Testis (tissue), 2 donors: ENCODE measurements at regions not wholly inside any gene's neighbourhood (a gene's known extent, or its start where the extent isn't known, plus 50 kb on each side); places are given as distances from the start of the nearest gene placed in this dataset.

Experiments
- POLR2A ChIP-seq: fragments of 450-650 bp; IDR thresholded peaks from one replicate; pipeline ENCODE4 v1.6.1; 2017; ENCODE audit warnings: antibody characterized with exemption, mild to moderate bottlenecking, moderate library complexity
- TF ChIP-seq, protein P1 (sequence below), 3 experiments: fragments of 450-650 bp in 2 of 3; fragments of 200-600 bp in 1 of 3; sonication (generic) in 1 of 3; IDR thresholded peaks; one replicate each; pipeline ENCODE4 v1.5.1; 2016 to 2019; ENCODE audit warnings: antibody characterized with exemption in 3 of 3, mild to moderate bottlenecking in 2 of 3, moderate library complexity in 1 of 3

GRCh38 chr5:100421360-100421759, 113.8 kb upstream of the FAM174A start:
- TF ChIP-seq, protein P1, sequence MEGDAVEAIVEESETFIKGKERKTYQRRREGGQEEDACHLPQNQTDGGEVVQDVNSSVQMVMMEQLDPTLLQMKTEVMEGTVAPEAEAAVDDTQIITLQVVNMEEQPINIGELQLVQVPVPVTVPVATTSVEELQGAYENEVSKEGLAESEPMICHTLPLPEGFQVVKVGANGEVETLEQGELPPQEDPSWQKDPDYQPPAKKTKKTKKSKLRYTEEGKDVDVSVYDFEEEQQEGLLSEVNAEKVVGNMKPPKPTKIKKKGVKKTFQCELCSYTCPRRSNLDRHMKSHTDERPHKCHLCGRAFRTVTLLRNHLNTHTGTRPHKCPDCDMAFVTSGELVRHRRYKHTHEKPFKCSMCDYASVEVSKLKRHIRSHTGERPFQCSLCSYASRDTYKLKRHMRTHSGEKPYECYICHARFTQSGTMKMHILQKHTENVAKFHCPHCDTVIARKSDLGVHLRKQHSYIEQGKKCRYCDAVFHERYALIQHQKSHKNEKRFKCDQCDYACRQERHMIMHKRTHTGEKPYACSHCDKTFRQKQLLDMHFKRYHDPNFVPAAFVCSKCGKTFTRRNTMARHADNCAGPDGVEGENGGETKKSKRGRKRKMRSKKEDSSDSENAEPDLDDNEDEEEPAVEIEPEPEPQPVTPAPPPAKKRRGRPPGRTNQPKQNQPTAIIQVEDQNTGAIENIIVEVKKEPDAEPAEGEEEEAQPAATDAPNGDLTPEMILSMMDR (IDR thresholded peaks at IDR 0.05) = no peak
- no peak for TF ChIP-seq POLR2A
